NCI-H82 treated with DMSO at 0.1 percent for 48 hours (cell line): ENCODE measurements at regions not wholly inside any gene's neighbourhood (a gene's known extent, or its start where the extent isn't known, plus 50 kb on each side); places are given as distances from the start of the nearest gene placed in this dataset.
"Not testable (repeated sequence)": the region's sequence is repeated elsewhere in the genome, so short reads cannot be mapped to it uniquely, and the experiment has no call there.

Source experiments
- DNase-seq: peaks from one replicate; lab custom pipeline; 2025; ENCODE audit not compliant: unreplicated experiment; lab: John Stamatoyannopoulos, UW

GRCh38 chr2:199572571-199572970, 114.8 kb upstream of the SATB2 start:
- no peak for DNase-seq

- DNase-seq, result no peak
These were observed 113.2 kb upstream of the SATB2 start for GRCh38 chr2:199570934-199571333.

- no peak for DNase-seq
These were observed 111.6 kb upstream of the SATB2 start for GRCh38 chr2:199569336-199569735.

GRCh38 chr2:199558156-199558555, 100.4 kb upstream of the SATB2 start:
- no peak for DNase-seq

GRCh38 chr2:199556527-199557285, 99.0 kb upstream of the SATB2 start:
- DNase-seq, result no peak

GRCh38 chr2:199554026-199554425, 96.3 kb upstream of the SATB2 start:
- no peak for DNase-seq

- DNase-seq, result no peak
These were observed 94.4 kb upstream of the SATB2 start for GRCh38 chr2:199552141-199552540.

- no peak for DNase-seq
These were observed 86.0 kb upstream of the SATB2 start for GRCh38 chr2:199543606-199544172.

GRCh38 chr2:199535445-199536177, 77.9 kb upstream of the SATB2 start:
- no peak for DNase-seq

GRCh38 chr2:199533873-199534272, 76.1 kb upstream of the SATB2 start:
- DNase-seq, result not testable (repeated sequence)

- DNase-seq, result no peak
These were observed 69.3 kb upstream of the SATB2 start for GRCh38 chr2:199527071-199527470.

- DNase-seq, result no peak
These were observed 67.2 kb upstream of the SATB2 start for GRCh38 chr2:199524689-199525574.

GRCh38 chr2:199509403-199509802, 51.7 kb upstream of the SATB2 start:
- no peak for DNase-seq
